ENCODE measurements at regions not wholly inside any gene's neighbourhood (a gene's known extent, or its start where the extent isn't known, plus 50 kb on each side); places are given as distances from the start of the nearest gene placed in this dataset.

DNA sequence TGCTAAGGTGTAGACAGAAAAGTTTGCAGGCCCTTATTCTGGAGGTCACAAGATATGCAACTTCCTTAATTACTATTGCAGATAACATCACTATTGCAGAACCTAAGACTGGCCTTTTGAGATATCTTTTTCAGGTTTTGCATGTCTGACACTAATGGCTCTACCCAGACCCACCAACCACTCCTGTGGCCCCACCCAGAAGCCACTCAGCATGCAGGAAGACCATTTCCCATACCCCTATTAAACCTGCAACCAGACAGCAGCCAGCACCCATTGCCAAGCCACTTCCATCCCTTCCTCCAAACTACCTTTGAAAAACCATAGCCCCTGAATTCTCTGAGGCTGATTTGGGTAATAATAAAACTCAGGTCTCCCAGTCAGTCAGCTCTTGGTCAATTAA is 297.6 kb downstream of the SLITRK6 start:
- TF ChIP-seq, protein P1, sequence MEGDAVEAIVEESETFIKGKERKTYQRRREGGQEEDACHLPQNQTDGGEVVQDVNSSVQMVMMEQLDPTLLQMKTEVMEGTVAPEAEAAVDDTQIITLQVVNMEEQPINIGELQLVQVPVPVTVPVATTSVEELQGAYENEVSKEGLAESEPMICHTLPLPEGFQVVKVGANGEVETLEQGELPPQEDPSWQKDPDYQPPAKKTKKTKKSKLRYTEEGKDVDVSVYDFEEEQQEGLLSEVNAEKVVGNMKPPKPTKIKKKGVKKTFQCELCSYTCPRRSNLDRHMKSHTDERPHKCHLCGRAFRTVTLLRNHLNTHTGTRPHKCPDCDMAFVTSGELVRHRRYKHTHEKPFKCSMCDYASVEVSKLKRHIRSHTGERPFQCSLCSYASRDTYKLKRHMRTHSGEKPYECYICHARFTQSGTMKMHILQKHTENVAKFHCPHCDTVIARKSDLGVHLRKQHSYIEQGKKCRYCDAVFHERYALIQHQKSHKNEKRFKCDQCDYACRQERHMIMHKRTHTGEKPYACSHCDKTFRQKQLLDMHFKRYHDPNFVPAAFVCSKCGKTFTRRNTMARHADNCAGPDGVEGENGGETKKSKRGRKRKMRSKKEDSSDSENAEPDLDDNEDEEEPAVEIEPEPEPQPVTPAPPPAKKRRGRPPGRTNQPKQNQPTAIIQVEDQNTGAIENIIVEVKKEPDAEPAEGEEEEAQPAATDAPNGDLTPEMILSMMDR (IDR thresholded peaks at IDR 0.05), result no peak
- DNase-seq (ENCODE audit: low spot score) (no peak), ATAC-seq (ENCODE audit: low FRiP score) (no peak)

DNA sequence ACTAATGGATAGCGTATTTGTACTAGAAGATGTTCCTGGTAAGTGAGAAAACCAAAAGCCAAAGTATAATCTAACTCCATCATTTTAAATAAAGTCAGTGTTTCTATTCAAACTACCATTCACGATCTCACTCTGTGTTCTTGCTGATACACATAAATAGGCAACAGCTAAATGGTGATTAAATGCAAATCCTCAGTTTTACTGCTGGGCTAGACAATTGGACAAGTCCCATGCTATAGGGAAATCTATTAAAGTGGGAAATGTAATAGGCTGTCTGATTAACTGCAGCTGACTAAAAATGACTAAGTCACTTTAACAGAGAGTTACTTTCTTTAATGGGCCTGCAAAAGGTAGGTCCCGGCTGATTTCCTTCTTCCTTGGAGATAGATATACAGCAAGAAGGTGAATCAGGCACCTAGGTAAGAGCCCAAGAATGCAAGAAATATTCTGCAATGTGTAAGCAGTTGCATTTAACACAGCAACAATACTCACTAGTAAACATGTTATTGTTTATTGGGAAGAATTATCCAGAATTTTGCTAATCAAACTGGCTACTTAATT is 298.4 kb downstream of the SLITRK6 start:
- DNase-seq (ENCODE audit: low spot score), result no peak
- TF ChIP-seq, protein P1 (IDR thresholded peaks at IDR 0.05), result no peak
- no peak for ATAC-seq (ENCODE audit: low FRiP score)

DNA sequence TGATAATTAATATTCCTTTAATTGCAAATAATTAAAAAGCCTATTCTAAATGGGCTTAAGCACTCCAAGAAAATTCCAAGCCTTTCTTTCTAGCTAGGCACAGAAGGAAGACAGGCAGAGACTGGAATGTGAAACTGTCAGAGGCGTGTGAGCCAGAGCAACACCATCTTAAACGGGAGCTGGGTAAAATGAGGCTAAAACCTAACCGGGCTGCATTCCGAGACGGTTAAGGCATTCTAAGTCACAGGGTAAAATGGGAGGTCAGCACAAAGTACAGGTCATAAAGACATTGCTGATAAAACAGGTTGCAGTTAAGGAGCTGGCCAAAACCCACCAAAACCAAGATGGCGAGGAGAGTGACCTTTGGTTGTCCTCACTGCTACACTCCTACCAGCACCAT is 300.4 kb downstream of the SLITRK6 start:
- TF ChIP-seq, protein P1 (IDR thresholded peaks at IDR 0.05), result no peak
- DNase-seq (ENCODE audit: low spot score) (no peak), ATAC-seq (ENCODE audit: low FRiP score) (no peak)

DNA sequence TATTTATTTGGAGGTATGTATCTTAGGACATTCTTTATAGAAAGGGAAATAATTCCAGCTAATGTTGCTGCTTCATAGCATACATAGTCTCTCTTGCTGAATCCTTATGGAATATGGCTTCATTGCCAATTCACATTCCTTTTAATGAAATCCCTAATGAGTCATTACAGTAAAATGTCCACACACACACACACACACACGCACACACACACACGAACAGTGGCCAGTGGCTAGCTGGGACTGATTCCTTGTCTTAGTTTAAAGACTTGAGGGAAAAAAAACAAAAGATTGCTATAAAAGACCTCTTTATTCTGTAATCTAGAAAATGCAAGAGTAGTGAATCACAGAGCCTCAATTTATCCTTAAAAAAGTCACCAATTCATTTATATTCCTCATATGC is 301.6 kb downstream of the SLITRK6 start:
- ATAC-seq (ENCODE audit: low FRiP score) (peak; percentile 59), DNase-seq (ENCODE audit: low spot score) (no peak)
- TF ChIP-seq, protein P1 (IDR thresholded peaks at IDR 0.05), result no peak

DNA sequence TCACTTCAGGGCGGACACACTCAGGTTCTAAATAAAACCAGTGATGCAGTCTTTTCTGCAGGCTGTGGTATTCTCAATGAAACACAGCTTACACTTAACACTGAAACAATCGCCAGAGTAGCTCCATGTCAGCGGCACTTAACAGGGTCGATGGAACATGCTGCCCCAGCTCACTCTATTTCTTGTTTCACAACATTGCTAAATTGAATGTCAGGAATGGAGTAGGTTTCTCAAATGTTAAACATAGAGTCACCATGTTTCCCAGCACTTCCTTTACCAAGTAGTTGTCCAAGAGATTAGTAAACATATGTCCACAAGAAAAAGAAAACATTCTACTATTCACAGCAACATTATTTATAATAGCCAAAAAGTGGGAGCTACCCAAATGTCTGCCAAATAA is 306.9 kb downstream of the SLITRK6 start:
- TF ChIP-seq, protein P1 (IDR thresholded peaks at IDR 0.05), result no peak
- no peak for ATAC-seq (ENCODE audit: low FRiP score)
- no peak for DNase-seq (ENCODE audit: low spot score)

DNA sequence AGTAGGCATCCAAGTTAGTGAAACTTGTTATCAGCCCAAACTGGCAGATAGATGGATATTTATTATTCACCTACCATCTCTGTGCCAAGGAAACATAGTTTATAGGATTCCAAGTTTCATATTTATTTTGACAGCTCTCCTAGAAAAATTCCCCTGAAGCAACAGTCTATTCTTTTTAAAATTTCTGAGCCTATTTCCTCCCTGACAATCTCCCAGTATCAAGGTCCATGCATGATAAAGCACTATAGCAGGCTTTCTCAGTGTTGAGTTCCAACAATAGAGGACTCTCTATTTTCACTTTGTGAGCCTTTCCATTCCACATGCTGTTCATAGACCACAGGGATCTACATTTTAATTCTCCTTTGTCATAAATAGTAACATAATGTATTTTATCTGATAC is 312.6 kb downstream of the SLITRK6 start:
- DNase-seq (ENCODE audit: low spot score), result no peak
- no peak for ATAC-seq (ENCODE audit: low FRiP score)
- TF ChIP-seq, protein P1 (IDR thresholded peaks at IDR 0.05), result no peak

DNA sequence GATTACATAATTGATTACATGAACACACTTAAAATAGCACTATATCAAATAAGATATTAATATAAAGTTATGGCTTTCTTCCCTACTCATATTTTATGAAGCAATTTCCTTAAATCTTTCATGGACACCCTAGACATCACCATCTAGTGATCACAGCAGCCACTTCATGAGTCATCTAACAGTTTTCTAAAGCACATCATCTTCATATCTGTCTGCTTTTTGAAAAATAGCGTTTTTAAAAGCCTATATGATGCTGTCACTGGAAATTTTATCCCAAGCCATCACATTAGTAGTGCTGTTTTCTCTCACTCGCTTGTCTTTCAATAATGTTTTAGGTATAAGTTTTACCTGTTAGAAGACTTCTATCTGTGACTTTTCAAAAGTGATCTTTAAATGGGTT is 326.1 kb downstream of the SLITRK6 start:
- ATAC-seq (ENCODE audit: low FRiP score) (no peak), DNase-seq (ENCODE audit: low spot score) (no peak)
- TF ChIP-seq, protein P1 (IDR thresholded peaks at IDR 0.05), result no peak

Data from omental fat pad (tissue), 3 donors.